HCT116 (cell line): ENCODE measurements at regions not wholly inside any gene's neighbourhood (a gene's known extent, or its start where the extent isn't known, plus 50 kb on each side); places are given as distances from the start of the nearest gene placed in this dataset.

ENCODE experiments used
- ATAC-seq: fragments of 200-7000 bp; cut with Tn5 transposase; 2 replicates; pipeline ENCODE4 v1.9.1; 2020; ENCODE audit warnings: mild to moderate bottlenecking, moderate library complexity
- BruUV-seq: library from RNA; stranded (reverse); fragments of 400-500 nt; replicated peaks from 2 replicates; lab custom pipeline; 2021; lab: Mats Ljungman, UMichigan
- CTCF ChIA-PET: fragments of 300-600 bp; sonication (Branson Sonifier 250); formaldehyde crosslinking; loops from one replicate; lab custom pipeline; 2021; ENCODE audit warnings: antibody characterized with exemption; lab: Charles Lee
- POLR2A ChIA-PET: fragments of 300-600, 350-600 bp; sonication (Branson Sonifier 250); formaldehyde crosslinking; loops from one replicate; lab custom pipeline; 2021; ENCODE audit warnings: antibody characterized with exemption; lab: Charles Lee
- RAD21 ChIA-PET, 2 experiments: fragments of 300-600 bp; sonication (Branson Sonifier 250); formaldehyde crosslinking; loops; one replicate each; lab custom pipeline; 2023; ENCODE audit warnings: low total read pairs in 2 of 2; ENCODE audit not compliant: uncharacterized antibody in 2 of 2, unreplicated experiment in 2 of 2, low non-redundant PET in 1 of 2; lab: Charles Lee
- DNase-seq: peaks from one replicate; pipeline ENCODE4 v3.0.0-alpha.2; 2010; ENCODE audit warnings: low read depth, low spot score
- H2AFZ ChIP-seq: fragments of 200-600 bp; shearing (Covaris generic), sonication (generic); 2 replicates; pipeline ENCODE4 v1.6.1; 2017; ENCODE audit warnings: low read depth, mixed run types, mixed read lengths, antibody characterized with exemption, low read length; ENCODE audit not compliant: poor library complexity, severe bottlenecking
- H3K27ac ChIP-seq: 2 replicates; pipeline ENCODE4 v1.5.1; 2012; ENCODE audit warnings: low read depth, low read length
- H3K27me3 ChIP-seq: fragments of 200-600 bp; sonication (generic); 2 replicates; pipeline ENCODE4 v1.6.1; 2016; ENCODE audit warnings: mixed run types, low read length, mixed read lengths; ENCODE audit not compliant: insufficient read depth
- H3K36me3 ChIP-seq, 2 experiments: fragments of 200-500 bp in 1 of 2; fragments of 200-600 bp in 1 of 2; sonication (Bioruptor generic) in 1 of 2; sonication (generic) in 1 of 2; 2 replicates each; pipeline versions ENCODE4 v1.5.1 to v1.6.1; 2014 to 2016; ENCODE audit warnings: low read length in 2 of 2, inconsistent platforms in 1 of 2, mixed read lengths in 1 of 2, mixed run types in 1 of 2; ENCODE audit not compliant: insufficient read depth in 2 of 2, control insufficient read depth in 1 of 2
- H3K4me1 ChIP-seq, 2 experiments: fragments of 200-600 bp in 1 of 2; sonication (generic) in 1 of 2; 2 replicates each; pipeline versions ENCODE4 v1.5.1 to v1.6.1; 2012 to 2017; ENCODE audit warnings: low read length in 2 of 2, inconsistent platforms in 1 of 2, mild to moderate bottlenecking in 1 of 2, mixed read lengths in 1 of 2, mixed run types in 1 of 2, moderate library complexity in 1 of 2; ENCODE audit not compliant: insufficient read depth in 2 of 2, control insufficient read depth in 1 of 2
- H3K4me2 ChIP-seq: fragments of 200-600 bp; sonication (generic); 2 replicates; pipeline ENCODE4 v1.6.1; 2017; ENCODE audit warnings: mixed run types, low read length, mixed read lengths
- H3K4me3 ChIP-seq, 2 experiments: fragments of 200-600 bp in 1 of 2; sonication (generic) in 1 of 2; replicated peaks in 1 of 2; 2 replicates each; pipeline ENCODE4 v1.5.1; 2011 to 2016; ENCODE audit warnings: low read length in 2 of 2, control low read depth in 1 of 2, low read depth in 1 of 2, mild to moderate bottlenecking in 1 of 2, mixed read lengths in 1 of 2, mixed run types in 1 of 2
- H3K79me2 ChIP-seq: fragments of 200-600 bp; sonication (generic); 2 replicates; pipeline ENCODE4 v1.6.1; 2017; ENCODE audit warnings: mild to moderate bottlenecking, mixed run types, low read length, moderate library complexity, mixed read lengths; ENCODE audit not compliant: insufficient read depth
- H3K9ac ChIP-seq: fragments of 200-600 bp; sonication (generic); 2 replicates; pipeline ENCODE4 v1.6.1; 2016; ENCODE audit warnings: low read length, mixed read lengths
- H3K9me2 ChIP-seq: fragments of 200-600 bp; sonication (generic), shearing (Covaris generic); 2 replicates; pipeline ENCODE4 v1.6.1; 2017; ENCODE audit warnings: mixed run types, mild to moderate bottlenecking, moderate library complexity; ENCODE audit not compliant: insufficient read depth
- H3K9me3 ChIP-seq, 2 experiments: fragments of 200-500 bp in 1 of 2; fragments of 200-600 bp in 1 of 2; sonication (Bioruptor generic) in 1 of 2; sonication (generic) in 1 of 2; 2 replicates each; pipeline ENCODE4 v1.6.1; 2014 to 2017; ENCODE audit warnings: low read length in 2 of 2, mixed read lengths in 2 of 2, inconsistent platforms in 1 of 2, low read depth in 1 of 2, mild to moderate bottlenecking in 1 of 2, mixed run types in 1 of 2, moderate library complexity in 1 of 2; ENCODE audit not compliant: control insufficient read depth in 1 of 2, insufficient read depth in 1 of 2
- H4K20me1 ChIP-seq: fragments of 200-600 bp; sonication (generic), shearing (Covaris generic); 2 replicates; pipeline ENCODE4 v1.6.1; 2017; ENCODE audit warnings: mixed run types, mild to moderate bottlenecking, moderate library complexity; ENCODE audit not compliant: insufficient read depth
- CBX3 ChIP-seq: IDR thresholded peaks from 2 replicates; pipeline ENCODE4 v1.6.1; 2012; ENCODE audit warnings: low read depth
- EGR1 ChIP-seq: IDR thresholded peaks from 2 replicates; pipeline ENCODE4 v1.6.1; 2012; ENCODE audit warnings: low read depth
- EZH2phosphoT487 ChIP-seq: fragments of 200-600 bp; IDR thresholded peaks from 2 replicates; pipeline ENCODE4 v1.6.1; 2018; ENCODE audit warnings: antibody characterized with exemption, borderline replicate concordance
- MAX ChIP-seq: IDR thresholded peaks from 2 replicates; pipeline ENCODE4 v1.6.1; 2012
- POLR2A ChIP-seq: IDR thresholded peaks from 2 replicates; pipeline ENCODE4 v1.7.0; 2011; ENCODE audit warnings: borderline replicate concordance; ENCODE audit not compliant: insufficient read depth, insufficient read length; ENCODE audit errors: extremely low read depth
- RAD21 ChIP-seq: IDR thresholded peaks from 2 replicates; pipeline ENCODE4 v1.6.1; 2012; ENCODE audit warnings: low read depth, mild to moderate bottlenecking
- YY1 ChIP-seq: IDR thresholded peaks from 2 replicates; pipeline ENCODE4 v1.6.1; 2011; ENCODE audit warnings: low read length, low read depth, moderate library complexity, mild to moderate bottlenecking; ENCODE audit not compliant: insufficient replicate concordance; ENCODE audit errors: extremely low read depth
- ZNF274 ChIP-seq: fragments of 200-500 bp; sonication (Bioruptor generic); IDR thresholded peaks from 2 replicates; pipeline ENCODE4 v1.6.1; 2014; ENCODE audit warnings: mild to moderate bottlenecking, low read depth, low read length, inconsistent platforms
- intact Hi-C: fragments of 100-400 bp; cut with micrococcal nuclease; formaldehyde crosslinking; loops from 2 replicates; pipeline ENCODE4 v1.10.0; 2022
- TF ChIP-seq, protein P1 (sequence below), 3 experiments: fragments of 200-600 bp in 1 of 3; sonication (generic) in 1 of 3; IDR thresholded peaks in 2 of 3; conservative IDR thresholded peaks in 1 of 3; 2 replicates each; pipeline ENCODE4 v1.5.1; 2012 to 2017; ENCODE audit warnings: low read depth in 2 of 3, low read length in 2 of 3, antibody characterized with exemption in 1 of 3, borderline replicate concordance in 1 of 3, control low read depth in 1 of 3, mild to moderate bottlenecking in 1 of 3, mixed read lengths in 1 of 3, mixed run types in 1 of 3, moderate library complexity in 1 of 3; ENCODE audit not compliant: insufficient read depth in 1 of 3
- TF ChIP-seq, protein P2 (sequence below): IDR thresholded peaks from 2 replicates; pipeline ENCODE4 v1.6.1; 2012

GRCh38 chr10:112871021-112871420, 79.0 kb upstream of the TCF7L2 start:
- Histone ChIP-seq H3K9ac (no peak overlapping the region), H3K4me1 (peaks cover 4 to 14% of the 10 kb centered on the region in 2 experiments), H3K9me3 (peaks cover 8 to 10% of the 10 kb centered on the region in 2 experiments; a peak in 2 of 4 replicates), H3K36me3 (0 out of 4 replicates have a peak, but pooled peaks cover 0 to 4% of the 10 kb centered on the region in 2 experiments), H3K27ac (no peak overlapping the region), H2AFZ (no peak overlapping the region), H3K79me2 (no peaks in the 10 kb centered on the region), H4K20me1 (no peaks in the 10 kb centered on the region), H3K9me2 (no peaks in the 10 kb centered on the region), H3K27me3 (no peaks in the 10 kb centered on the region), H3K4me2 (no peak overlapping the region), H3K4me3 (no peak overlapping the region)
- ChIA-PET POLR2A (no interaction called here), CTCF (no interaction called here), RAD21 (no interaction called here)
- intact Hi-C loops = no loop called here
- DNase-seq (no peak), ATAC-seq (no peak)
- TF ChIP-seq POLR2A = no peak
- no peak for TF ChIP-seq YY1
- TF ChIP-seq RAD21 = no peak
- BruUV-seq = no TSS peak

DNA sequence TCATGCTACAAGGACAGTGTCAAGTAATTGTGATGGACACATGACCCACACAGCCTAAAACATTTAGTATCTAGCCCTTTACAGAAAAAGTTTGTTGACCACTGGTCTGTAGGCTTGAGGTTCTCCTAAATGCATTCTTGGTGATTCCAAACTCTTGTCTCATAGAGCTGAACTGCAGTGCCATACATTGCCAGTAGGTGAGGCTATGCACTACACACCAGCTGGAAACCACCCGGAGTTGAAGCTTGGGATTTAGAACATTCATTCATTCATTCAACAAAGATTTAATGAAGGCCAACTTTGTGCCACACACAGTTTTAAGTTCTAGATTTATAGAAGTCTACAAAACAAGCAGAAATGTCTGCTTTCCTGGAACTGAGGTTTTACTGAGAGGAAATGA, 77.3 kb upstream of the TCF7L2 start:
- H3K9me3 ChIP-seq = peaks cover 8 to 10% of the 10 kb centered on the region in 2 experiments; a peak in 2 of 4 replicates
- no peak for ATAC-seq
- H3K4me2 ChIP-seq = no peak overlapping the region
- POLR2A ChIA-PET = no interaction called here
- H3K9me2 ChIP-seq = no peaks in the 10 kb centered on the region
- H3K27ac ChIP-seq = no peak overlapping the region
- RAD21 ChIA-PET = no interaction called here
- no peak overlapping the region for H2AFZ ChIP-seq
- no peak for TF ChIP-seq MAX
- TF ChIP-seq, protein P1, sequence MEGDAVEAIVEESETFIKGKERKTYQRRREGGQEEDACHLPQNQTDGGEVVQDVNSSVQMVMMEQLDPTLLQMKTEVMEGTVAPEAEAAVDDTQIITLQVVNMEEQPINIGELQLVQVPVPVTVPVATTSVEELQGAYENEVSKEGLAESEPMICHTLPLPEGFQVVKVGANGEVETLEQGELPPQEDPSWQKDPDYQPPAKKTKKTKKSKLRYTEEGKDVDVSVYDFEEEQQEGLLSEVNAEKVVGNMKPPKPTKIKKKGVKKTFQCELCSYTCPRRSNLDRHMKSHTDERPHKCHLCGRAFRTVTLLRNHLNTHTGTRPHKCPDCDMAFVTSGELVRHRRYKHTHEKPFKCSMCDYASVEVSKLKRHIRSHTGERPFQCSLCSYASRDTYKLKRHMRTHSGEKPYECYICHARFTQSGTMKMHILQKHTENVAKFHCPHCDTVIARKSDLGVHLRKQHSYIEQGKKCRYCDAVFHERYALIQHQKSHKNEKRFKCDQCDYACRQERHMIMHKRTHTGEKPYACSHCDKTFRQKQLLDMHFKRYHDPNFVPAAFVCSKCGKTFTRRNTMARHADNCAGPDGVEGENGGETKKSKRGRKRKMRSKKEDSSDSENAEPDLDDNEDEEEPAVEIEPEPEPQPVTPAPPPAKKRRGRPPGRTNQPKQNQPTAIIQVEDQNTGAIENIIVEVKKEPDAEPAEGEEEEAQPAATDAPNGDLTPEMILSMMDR (IDR thresholded peaks at IDR 0.05 in 2 of 3, conservative IDR thresholded peaks at IDR 0.05 in 1 of 3; ENCODE audit: borderline replicate concordance in 1 of 3, insufficient read depth in 1 of 3, low read depth in 2 of 3, low read length in 2 of 3) = peak in 2 of 3 experiments; percentile 74 to 88; a peak in 4 of 6 replicates
- peak; percentile 49 for TF ChIP-seq RAD21
- no peak for TF ChIP-seq EZH2phosphoT487
- TF ChIP-seq ZNF274 = no peak
- TF ChIP-seq, protein P2, sequence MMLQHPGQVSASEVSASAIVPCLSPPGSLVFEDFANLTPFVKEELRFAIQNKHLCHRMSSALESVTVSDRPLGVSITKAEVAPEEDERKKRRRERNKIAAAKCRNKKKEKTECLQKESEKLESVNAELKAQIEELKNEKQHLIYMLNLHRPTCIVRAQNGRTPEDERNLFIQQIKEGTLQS = 0 out of 2 replicates have a peak, but pooled peaks have one; percentile 10
- no peak for TF ChIP-seq EGR1
- peak; percentile 67; the same call in 1 of the 2 replicates for TF ChIP-seq CBX3
- TF ChIP-seq, all 23 proteins: peak for 4
- Histone ChIP-seq H4K20me1 (no peaks in the 10 kb centered on the region), H3K4me3 (no peak overlapping the region), H3K36me3 (0 out of 4 replicates have a peak, but pooled peaks cover 0 to 4% of the 10 kb centered on the region in 2 experiments), H3K79me2 (no peaks in the 10 kb centered on the region), H3K9ac (no peak overlapping the region), H3K27me3 (no peaks in the 10 kb centered on the region), H3K4me1 (peaks cover 6 to 22% of the 10 kb centered on the region in 2 experiments)
- peak; percentile 18 for DNase-seq
- intact Hi-C loops = no loop called here
- BruUV-seq = no TSS peak
- CTCF ChIA-PET = no interaction called here
